DND-41 (cell line): ENCODE measurements at regions not wholly inside any gene's neighbourhood (a gene's known extent, or its start where the extent isn't known, plus 50 kb on each side); places are given as distances from the start of the nearest gene placed in this dataset.

Source experiments
- CTCF ChIP-seq: IDR thresholded peaks from 2 replicates; pipeline ENCODE4 v1.5.1; 2012; ENCODE audit warnings: borderline replicate concordance, low read length, moderate library complexity, mild to moderate bottlenecking; ENCODE audit not compliant: poor library complexity, severe bottlenecking; ENCODE audit errors: extremely low read depth
- EZH2 ChIP-seq: IDR thresholded peaks from 3 replicates; pipeline ENCODE4 v1.6.1; 2012; ENCODE audit warnings: borderline replicate concordance, low read depth, mild to moderate bottlenecking, moderate library complexity, low read length, inconsistent platforms; ENCODE audit not compliant: severe bottlenecking

- TF ChIP-seq CTCF (no peak), EZH2 (no peak)
Measured at GRCh38 chr3:30122359-30122758, 484.0 kb upstream of the TGFBR2 start.
